Osteoblast (primary cell): ENCODE measurements at regions not wholly inside any gene's neighbourhood (a gene's known extent, or its start where the extent isn't known, plus 50 kb on each side); places are given as distances from the start of the nearest gene placed in this dataset.

Source experiments
- DNase-seq: peaks from one replicate; pipeline ENCODE4 v3.0.0; 2011; ENCODE audit warnings: low spot score, mixed read lengths; ENCODE audit not compliant: insufficient read length; ENCODE audit errors: missing footprints
- H2AFZ ChIP-seq: 2 replicates; pipeline ENCODE4 v1.6.0; 2011; ENCODE audit warnings: mild to moderate bottlenecking, low read length
- H3K27ac ChIP-seq: 2 replicates; pipeline ENCODE4 v1.5.1; 2011; ENCODE audit warnings: mild to moderate bottlenecking, low read depth, low read length, moderate library complexity
- H3K27me3 ChIP-seq: 2 replicates; pipeline ENCODE4 v1.6.0; 2012; ENCODE audit warnings: mild to moderate bottlenecking, control low read depth, inconsistent platforms, low read length, moderate library complexity; ENCODE audit not compliant: insufficient read depth
- H3K36me3 ChIP-seq: 2 replicates; pipeline ENCODE4 v1.5.1; 2011; ENCODE audit warnings: mild to moderate bottlenecking, low read length, control low read depth, moderate library complexity; ENCODE audit not compliant: insufficient read depth
- H3K4me1 ChIP-seq: 2 replicates; pipeline ENCODE4 v1.5.1; 2011; ENCODE audit warnings: mild to moderate bottlenecking, low read length, control low read depth, moderate library complexity; ENCODE audit not compliant: insufficient read depth
- H3K4me2 ChIP-seq: 2 replicates; pipeline ENCODE4 v1.6.0; 2011; ENCODE audit warnings: mild to moderate bottlenecking, low read length; ENCODE audit not compliant: insufficient read depth
- H3K4me3 ChIP-seq: fragments of 200-600 bp; sonication (generic); 3 replicates; pipeline ENCODE4 v1.5.1; 2012; ENCODE audit warnings: mild to moderate bottlenecking, low read length, inconsistent platforms; ENCODE audit not compliant: insufficient read depth
- H3K79me2 ChIP-seq: 2 replicates; pipeline ENCODE4 v1.6.0; 2012; ENCODE audit warnings: mild to moderate bottlenecking, low read length, control low read depth, inconsistent platforms; ENCODE audit not compliant: insufficient read depth
- H3K9me3 ChIP-seq: 2 replicates; pipeline ENCODE4 v1.5.1; 2011; ENCODE audit warnings: low read depth, low read length, control low read depth
- H4K20me1 ChIP-seq: 2 replicates; pipeline ENCODE4 v1.6.0; 2012; ENCODE audit warnings: mild to moderate bottlenecking, low read length, control low read depth; ENCODE audit not compliant: insufficient read depth
- TF ChIP-seq, protein P1 (sequence below): IDR thresholded peaks from 2 replicates; pipeline ENCODE4 v1.5.1; 2011; ENCODE audit warnings: mild to moderate bottlenecking, low read depth, low read length, moderate library complexity; ENCODE audit errors: extremely low read depth

DNA sequence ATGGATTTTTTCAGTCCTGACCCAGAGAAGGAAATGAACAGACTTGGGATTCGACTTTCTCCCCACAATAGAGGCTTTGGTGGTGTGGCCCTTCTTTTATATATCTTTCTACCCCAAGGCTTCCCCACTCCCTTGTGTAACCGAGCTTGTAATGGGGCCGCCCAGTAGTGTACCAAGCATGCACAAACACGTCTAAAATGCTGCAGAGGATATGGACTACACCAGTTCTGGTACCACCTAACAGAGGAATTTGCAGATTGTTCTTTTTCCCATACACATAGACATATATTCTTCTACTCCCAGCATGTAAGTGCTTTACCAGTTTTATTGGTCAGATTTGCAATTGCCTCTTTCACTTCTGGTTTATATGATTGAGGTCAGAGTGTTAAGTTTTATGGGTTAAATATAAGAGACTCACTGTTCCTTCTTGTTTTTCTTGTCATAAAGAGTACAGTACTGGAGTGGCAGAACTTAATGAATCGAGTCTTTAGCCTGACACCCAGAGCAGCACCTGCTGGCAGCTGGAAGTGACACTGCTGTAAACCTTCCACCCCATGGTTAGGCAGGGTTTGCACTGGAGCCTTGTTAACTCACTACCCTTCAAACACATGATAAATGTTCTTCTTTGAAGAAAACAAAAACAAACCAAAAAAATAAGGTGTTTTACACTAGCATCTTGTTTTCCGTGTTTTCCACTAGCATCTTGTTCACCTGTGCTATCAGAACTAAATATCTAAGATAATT lies 198.6 kb downstream of the PTPRC start:
- H3K4me1 ChIP-seq, result no peaks in the 10 kb centered on the region
- H3K27me3 ChIP-seq, result no peaks in the 10 kb centered on the region
- no peak for DNase-seq
- no peaks in the 10 kb centered on the region for H3K9me3 ChIP-seq
- H3K36me3 ChIP-seq, result no peaks in the 10 kb centered on the region
- H3K79me2 ChIP-seq, result no peaks in the 10 kb centered on the region
- H3K4me3 ChIP-seq, result no peak overlapping the region
- TF ChIP-seq, protein P1, sequence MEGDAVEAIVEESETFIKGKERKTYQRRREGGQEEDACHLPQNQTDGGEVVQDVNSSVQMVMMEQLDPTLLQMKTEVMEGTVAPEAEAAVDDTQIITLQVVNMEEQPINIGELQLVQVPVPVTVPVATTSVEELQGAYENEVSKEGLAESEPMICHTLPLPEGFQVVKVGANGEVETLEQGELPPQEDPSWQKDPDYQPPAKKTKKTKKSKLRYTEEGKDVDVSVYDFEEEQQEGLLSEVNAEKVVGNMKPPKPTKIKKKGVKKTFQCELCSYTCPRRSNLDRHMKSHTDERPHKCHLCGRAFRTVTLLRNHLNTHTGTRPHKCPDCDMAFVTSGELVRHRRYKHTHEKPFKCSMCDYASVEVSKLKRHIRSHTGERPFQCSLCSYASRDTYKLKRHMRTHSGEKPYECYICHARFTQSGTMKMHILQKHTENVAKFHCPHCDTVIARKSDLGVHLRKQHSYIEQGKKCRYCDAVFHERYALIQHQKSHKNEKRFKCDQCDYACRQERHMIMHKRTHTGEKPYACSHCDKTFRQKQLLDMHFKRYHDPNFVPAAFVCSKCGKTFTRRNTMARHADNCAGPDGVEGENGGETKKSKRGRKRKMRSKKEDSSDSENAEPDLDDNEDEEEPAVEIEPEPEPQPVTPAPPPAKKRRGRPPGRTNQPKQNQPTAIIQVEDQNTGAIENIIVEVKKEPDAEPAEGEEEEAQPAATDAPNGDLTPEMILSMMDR, result no peak
- H3K27ac ChIP-seq, result no peak overlapping the region
- H3K4me2 ChIP-seq, result no peak overlapping the region
- H2AFZ ChIP-seq, result no peak overlapping the region
- no peaks in the 10 kb centered on the region for H4K20me1 ChIP-seq

DNA sequence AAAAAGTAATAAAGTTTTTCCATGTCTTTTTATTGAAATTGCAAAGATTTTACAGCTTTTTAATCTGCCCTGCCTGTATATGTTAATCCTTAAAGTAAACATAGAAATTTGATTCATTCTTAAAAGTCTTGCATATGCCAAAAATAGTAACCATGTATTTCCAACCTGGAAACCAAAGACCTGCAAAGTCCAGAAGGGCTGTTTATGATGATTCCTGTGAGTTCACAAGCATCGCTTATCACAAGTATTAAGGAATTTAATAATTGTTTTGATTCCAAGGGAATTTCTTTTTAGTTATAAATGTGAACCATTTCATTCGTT lies 199.1 kb downstream of the PTPRC start:
- Histone ChIP-seq H3K4me1 (no peaks in the 10 kb centered on the region), H3K4me3 (no peak overlapping the region), H3K36me3 (peaks cover 4% of the 10 kb centered on the region), H4K20me1 (no peaks in the 10 kb centered on the region), H2AFZ (no peak overlapping the region), H3K79me2 (no peaks in the 10 kb centered on the region), H3K4me2 (no peak overlapping the region), H3K27ac (no peak overlapping the region), H3K27me3 (no peaks in the 10 kb centered on the region), H3K9me3 (no peaks in the 10 kb centered on the region)
- TF ChIP-seq, protein P1, result no peak
- no peak for DNase-seq

DNA sequence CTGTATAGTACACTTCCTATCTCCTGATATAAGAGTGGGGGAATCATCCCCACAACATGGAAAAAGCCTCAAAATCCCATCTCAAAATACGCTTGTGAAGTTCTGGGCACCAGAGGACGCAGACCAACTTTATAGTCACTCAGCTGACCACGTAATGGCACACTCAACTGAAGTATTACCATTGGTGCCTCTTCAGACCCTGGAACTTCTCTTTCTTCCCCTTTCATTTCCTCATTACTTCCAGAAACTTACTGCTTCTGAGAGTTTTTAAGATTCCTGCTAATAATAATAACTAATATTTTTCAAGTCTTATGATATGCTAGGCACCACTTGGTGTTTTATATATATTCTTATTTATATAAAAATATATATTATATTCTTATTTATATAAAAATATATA lies 202.6 kb downstream of the PTPRC start:
- no peaks in the 10 kb centered on the region for H4K20me1 ChIP-seq
- H3K27me3 ChIP-seq, result no peaks in the 10 kb centered on the region
- H2AFZ ChIP-seq, result no peak overlapping the region
- no peaks in the 10 kb centered on the region for H3K9me3 ChIP-seq
- no peak overlapping the region for H3K4me2 ChIP-seq
- H3K36me3 ChIP-seq, result peaks cover 11% of the 10 kb centered on the region
- no peak for DNase-seq
- TF ChIP-seq, protein P1, result no peak
- H3K27ac ChIP-seq, result no peak overlapping the region
- H3K4me3 ChIP-seq, result no peak overlapping the region
- no peaks in the 10 kb centered on the region for H3K4me1 ChIP-seq
- H3K79me2 ChIP-seq, result no peaks in the 10 kb centered on the region

DNA sequence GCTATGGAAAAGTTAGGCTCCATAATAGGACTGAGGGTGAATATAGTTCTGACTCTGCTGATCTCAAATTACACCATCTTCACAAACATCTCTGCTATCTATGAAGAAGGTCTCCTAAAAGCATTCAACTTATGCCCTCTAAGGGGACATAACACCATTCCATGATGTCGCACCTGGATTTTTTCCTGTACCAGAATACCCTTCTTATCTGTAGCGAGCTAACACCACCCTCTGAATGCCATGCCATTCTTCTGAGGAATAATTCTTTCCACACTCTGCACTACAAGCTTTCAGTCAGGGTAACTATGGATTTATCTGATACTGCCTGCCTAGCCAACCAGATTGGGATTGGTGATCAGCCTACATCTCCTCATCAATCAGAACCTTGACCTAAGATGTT lies 203.8 kb downstream of the PTPRC start:
- no peak for DNase-seq
- H3K4me3 ChIP-seq, result no peak overlapping the region
- no peak overlapping the region for H2AFZ ChIP-seq
- TF ChIP-seq, protein P1, result no peak
- no peaks in the 10 kb centered on the region for H3K79me2 ChIP-seq
- H4K20me1 ChIP-seq, result no peaks in the 10 kb centered on the region
- H3K36me3 ChIP-seq, result peaks cover 18% of the 10 kb centered on the region
- no peaks in the 10 kb centered on the region for H3K27me3 ChIP-seq
- no peak overlapping the region for H3K4me2 ChIP-seq
- no peaks in the 10 kb centered on the region for H3K9me3 ChIP-seq
- no peaks in the 10 kb centered on the region for H3K4me1 ChIP-seq
- no peak overlapping the region for H3K27ac ChIP-seq
